ENCODE measurements at regions not wholly inside any gene's neighbourhood (a gene's known extent, or its start where the extent isn't known, plus 50 kb on each side); places are given as distances from the start of the nearest gene placed in this dataset.

GRCh38 chr15:46644501-46645481 lies 1010.0 kb downstream of the SQOR start:
- H3K4me3 ChIP-seq (ENCODE audit: low read depth in 1 of 2, low read length in 1 of 2) = no peak overlapping the region
- no peaks in the 10 kb centered on the region for H3K27me3 ChIP-seq
- no peaks in the 10 kb centered on the region for H3K36me3 ChIP-seq
- no peak for TF ChIP-seq CTCF (IDR thresholded peaks at IDR 0.05)
- H3K9me3 ChIP-seq = no peaks in the 10 kb centered on the region
- no peak overlapping the region for H3K27ac ChIP-seq
- H3K4me1 ChIP-seq (ENCODE audit: control insufficient read depth in 1 of 2, insufficient read depth in 1 of 2, low read depth in 1 of 2, low read length in 1 of 2) = no peaks in the 10 kb centered on the region

GRCh38 chr15:46646490-46646889 lies 1011.7 kb downstream of the SQOR start:
- TF ChIP-seq CTCF (IDR thresholded peaks at IDR 0.05) = no peak

GRCh38 chr15:46647046-46647445 lies 1012.2 kb downstream of the SQOR start:
- Histone ChIP-seq H3K4me3 (ENCODE audit: low read depth in 1 of 2, low read length in 1 of 2) (no peak overlapping the region), H3K36me3 (no peaks in the 10 kb centered on the region), H3K27me3 (no peaks in the 10 kb centered on the region), H3K4me1 (ENCODE audit: control insufficient read depth in 1 of 2, insufficient read depth in 1 of 2, low read depth in 1 of 2, low read length in 1 of 2) (no peaks in the 10 kb centered on the region), H3K9me3 (no peaks in the 10 kb centered on the region), H3K27ac (no peak overlapping the region)
- TF ChIP-seq CTCF (IDR thresholded peaks at IDR 0.05) = no peak

More at GRCh38 chr15:46646490-46646889, 1011.7 kb downstream of the SQOR start:
- Histone ChIP-seq H3K9me3 (no peaks in the 10 kb centered on the region), H3K4me3 (ENCODE audit: low read depth in 1 of 2, low read length in 1 of 2) (no peak overlapping the region), H3K36me3 (no peaks in the 10 kb centered on the region), H3K27me3 (no peaks in the 10 kb centered on the region), H3K27ac (no peak overlapping the region), H3K4me1 (ENCODE audit: control insufficient read depth in 1 of 2, insufficient read depth in 1 of 2, low read depth in 1 of 2, low read length in 1 of 2) (no peaks in the 10 kb centered on the region)

GRCh38 chr15:46652266-46652665 lies 1017.4 kb downstream of the SQOR start:
- Histone ChIP-seq H3K9me3 (no peaks in the 10 kb centered on the region), H3K27me3 (no peaks in the 10 kb centered on the region), H3K4me3 (ENCODE audit: low read depth in 1 of 2, low read length in 1 of 2) (no peak overlapping the region), H3K36me3 (no peaks in the 10 kb centered on the region), H3K4me1 (ENCODE audit: control insufficient read depth in 1 of 2, insufficient read depth in 1 of 2, low read depth in 1 of 2, low read length in 1 of 2) (no peaks in the 10 kb centered on the region), H3K27ac (no peak overlapping the region)
- no peak for TF ChIP-seq CTCF (IDR thresholded peaks at IDR 0.05)

DNA sequence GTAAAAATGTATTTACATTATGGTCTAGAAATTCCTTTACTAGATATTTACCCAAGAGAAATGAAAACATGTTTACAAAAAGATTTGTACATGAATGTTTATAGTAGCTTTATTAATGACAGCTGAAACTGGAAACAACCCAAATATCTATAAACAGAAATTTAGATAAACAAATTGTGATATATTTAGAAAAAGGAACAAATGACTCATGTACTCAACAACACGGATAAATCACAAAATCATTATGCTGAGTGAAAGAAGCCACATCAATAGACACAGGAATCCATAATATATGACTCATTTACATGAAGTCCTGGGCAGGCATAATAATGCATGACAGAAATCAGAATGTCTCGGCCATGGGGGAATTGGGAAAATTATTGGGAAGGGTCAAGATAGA lies 1020.2 kb downstream of the SQOR start:
- Histone ChIP-seq H3K4me3 (ENCODE audit: low read depth in 1 of 2, low read length in 1 of 2) (no peak overlapping the region), H3K27ac (no peak overlapping the region), H3K4me1 (ENCODE audit: control insufficient read depth in 1 of 2, insufficient read depth in 1 of 2, low read depth in 1 of 2, low read length in 1 of 2) (no peaks in the 10 kb centered on the region), H3K27me3 (no peaks in the 10 kb centered on the region), H3K9me3 (no peaks in the 10 kb centered on the region), H3K36me3 (no peaks in the 10 kb centered on the region)
- TF ChIP-seq CTCF (IDR thresholded peaks at IDR 0.05) = no peak

Data from neutrophil (primary cell).